ENCODE measurements at regions not wholly inside any gene's neighbourhood (a gene's known extent, or its start where the extent isn't known, plus 50 kb on each side); places are given as distances from the start of the nearest gene placed in this dataset.

- no peak for DNase-seq (ENCODE audit: low read depth in 4 of 4, low spot score in 3 of 4)
These were observed 152.2 kb downstream of the OPN5 start for GRCh38 chr6:47934023-47934422.

GRCh38 chr6:47932575-47932974, 150.7 kb downstream of the OPN5 start:
- DNase-seq (ENCODE audit: low read depth in 4 of 4, low spot score in 3 of 4) = no peak

GRCh38 chr6:47924001-47924400, 142.2 kb downstream of the OPN5 start:
- DNase-seq (ENCODE audit: low read depth in 4 of 4, low spot score in 3 of 4) = no peak

- DNase-seq (ENCODE audit: low read depth in 4 of 4, low spot score in 3 of 4) = no peak
These were observed 140.6 kb downstream of the OPN5 start for GRCh38 chr6:47922391-47922790.

- DNase-seq (ENCODE audit: low read depth in 4 of 4, low spot score in 3 of 4) = no peak
These were observed 138.0 kb downstream of the OPN5 start for GRCh38 chr6:47919875-47920274.

GRCh38 chr6:47917811-47918210, 136.0 kb downstream of the OPN5 start:
- DNase-seq (ENCODE audit: low read depth in 4 of 4, low spot score in 3 of 4) = no peak

GRCh38 chr6:47917202-47917601, 135.4 kb downstream of the OPN5 start:
- no peak for DNase-seq (ENCODE audit: low read depth in 4 of 4, low spot score in 3 of 4)

- no peak for DNase-seq (ENCODE audit: low read depth in 4 of 4, low spot score in 3 of 4)
These were observed 133.2 kb downstream of the OPN5 start for GRCh38 chr6:47915017-47915416.

- DNase-seq (ENCODE audit: low read depth in 4 of 4, low spot score in 3 of 4) = no peak
These were observed 126.4 kb downstream of the OPN5 start for GRCh38 chr6:47908271-47908670.

GRCh38 chr6:47905717-47906116, 123.9 kb downstream of the OPN5 start:
- DNase-seq (ENCODE audit: low read depth in 4 of 4, low spot score in 3 of 4) = no peak

GRCh38 chr6:47897247-47897646, 115.4 kb downstream of the OPN5 start:
- peak; percentile 5 to 65 (median 23) for DNase-seq (ENCODE audit: low read depth in 4 of 4, low spot score in 3 of 4)

- no peak for DNase-seq (ENCODE audit: low read depth in 4 of 4, low spot score in 3 of 4)
These were observed 108.6 kb downstream of the OPN5 start for GRCh38 chr6:47890326-47890875.

- no peak for DNase-seq (ENCODE audit: low read depth in 4 of 4, low spot score in 3 of 4)
These were observed 97.2 kb downstream of the OPN5 start for GRCh38 chr6:47879015-47879414.
